GM12878 (cell line): ENCODE measurements at regions not wholly inside any gene's neighbourhood (a gene's known extent, or its start where the extent isn't known, plus 50 kb on each side); places are given as distances from the start of the nearest gene placed in this dataset.

Experiments
- CTCF ChIP-seq, 3 experiments: IDR thresholded peaks in 2 of 3; conservative IDR thresholded peaks in 1 of 3; 2 replicates each; pipeline ENCODE4 v1.5.1; 2011; ENCODE audit warnings: low read depth in 3 of 3, low read length in 3 of 3, mild to moderate bottlenecking in 3 of 3, control low read depth in 2 of 3, moderate library complexity in 2 of 3, inconsistent platforms in 1 of 3, mixed read lengths in 1 of 3; ENCODE audit not compliant: control insufficient read depth in 2 of 3, insufficient read depth in 1 of 3; ENCODE audit errors: extremely low read depth in 1 of 3
- NFXL1 ChIP-seq: fragments of 450-650 bp; IDR thresholded peaks from 2 replicates; pipeline ENCODE4 v1.6.1; 2017; ENCODE audit warnings: antibody characterized with exemption, mild to moderate bottlenecking, borderline replicate concordance

DNA sequence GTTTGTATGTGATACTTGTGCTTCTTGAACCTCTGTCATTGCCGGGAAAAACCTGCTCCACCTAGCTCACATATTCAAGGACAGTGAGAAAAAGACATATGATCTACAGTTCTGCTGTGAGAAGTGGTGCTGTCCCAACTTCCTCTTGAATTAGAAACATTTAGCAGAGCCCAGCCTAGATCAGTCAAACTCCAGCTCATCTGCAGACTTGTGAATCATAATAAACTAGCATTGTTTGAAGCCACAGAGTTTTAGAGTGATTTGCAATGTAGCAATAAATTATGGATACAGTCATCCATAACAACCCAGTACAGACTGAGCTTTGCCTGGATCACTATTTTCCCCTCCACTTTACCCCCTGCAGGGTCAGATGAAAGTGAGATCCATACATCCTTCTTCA is 497.8 kb downstream of the PLA2G4A start:
- TF ChIP-seq CTCF (IDR thresholded peaks at IDR 0.05 in 2 of 3, conservative IDR thresholded peaks at IDR 0.05 in 1 of 3; ENCODE audit: control insufficient read depth in 2 of 3, extremely low read depth in 1 of 3, insufficient read depth in 1 of 3, low read depth in 3 of 3, low read length in 3 of 3) (no peak), NFXL1 (no peak)
